Osteocyte (in vitro differentiated cells): ENCODE measurements at regions not wholly inside any gene's neighbourhood (a gene's known extent, or its start where the extent isn't known, plus 50 kb on each side); places are given as distances from the start of the nearest gene placed in this dataset.

Experiments used
- DNase-seq: peaks from one replicate; pipeline ENCODE4 v3.0.0; 2021; ENCODE audit warnings: mixed read lengths; ENCODE audit not compliant: unreplicated experiment; ENCODE audit errors: extremely low spot score
- H3K27ac Mint-ChIP-seq: one replicate; pipeline ENCODE4 v1.8.0; 2021; ENCODE audit warnings: mild to moderate bottlenecking, mixed read lengths; ENCODE audit not compliant: unreplicated experiment
- H3K27me3 Mint-ChIP-seq: one replicate; pipeline ENCODE4 v1.8.0; 2021; ENCODE audit warnings: mixed read lengths; ENCODE audit not compliant: unreplicated experiment
- H3K36me3 Mint-ChIP-seq: one replicate; pipeline ENCODE4 v1.8.0; 2021; ENCODE audit warnings: mixed read lengths; ENCODE audit not compliant: unreplicated experiment
- H3K4me1 Mint-ChIP-seq: one replicate; pipeline ENCODE4 v1.8.0; 2021; ENCODE audit warnings: mixed read lengths; ENCODE audit not compliant: unreplicated experiment
- H3K4me3 Mint-ChIP-seq: one replicate; pipeline ENCODE4 v1.8.0; 2021; ENCODE audit warnings: mild to moderate bottlenecking, moderate library complexity, mixed read lengths; ENCODE audit not compliant: unreplicated experiment
- H3K9me3 Mint-ChIP-seq: one replicate; pipeline ENCODE4 v1.8.0; 2021; ENCODE audit warnings: mixed read lengths; ENCODE audit not compliant: unreplicated experiment
- CTCF ChIP-seq: fragments of 200-600 bp; sonication (generic); IDR thresholded peaks from 2 replicates; pipeline ENCODE4 v1.5.0; 2021; ENCODE audit warnings: antibody characterized with exemption, mild to moderate bottlenecking, moderate library complexity

- Mint-ChIP-seq H3K36me3 (no peaks in the 10 kb centered on the region), H3K9me3 (no peaks in the 10 kb centered on the region), H3K27ac (no peak overlapping the region), H3K27me3 (peaks cover 5% of the 10 kb centered on the region), H3K4me1 (no peaks in the 10 kb centered on the region), H3K4me3 (no peak overlapping the region)
- TF ChIP-seq CTCF: no peak
- no peak for DNase-seq
These were observed 287.0 kb downstream of the PCNX1 start for GRCh38 chr14:71194251-71194650.

GRCh38 chr14:71196921-71197320 lies 289.7 kb downstream of the PCNX1 start:
- Mint-ChIP-seq H3K4me3 (no peak overlapping the region), H3K36me3 (no peaks in the 10 kb centered on the region), H3K27ac (no peak overlapping the region), H3K27me3 (peaks cover 2% of the 10 kb centered on the region), H3K4me1 (no peaks in the 10 kb centered on the region), H3K9me3 (no peaks in the 10 kb centered on the region)
- no peak for DNase-seq
- TF ChIP-seq CTCF: no peak

GRCh38 chr14:71198687-71199086 lies 291.4 kb downstream of the PCNX1 start:
- peaks cover 5% of the 10 kb centered on the region for H3K27me3 Mint-ChIP-seq
- H3K27ac Mint-ChIP-seq: no peak overlapping the region
- no peaks in the 10 kb centered on the region for H3K9me3 Mint-ChIP-seq
- no peak for DNase-seq
- H3K4me1 Mint-ChIP-seq: no peaks in the 10 kb centered on the region
- no peak overlapping the region for H3K4me3 Mint-ChIP-seq
- no peaks in the 10 kb centered on the region for H3K36me3 Mint-ChIP-seq
- no peak for TF ChIP-seq CTCF

- no peak overlapping the region for H3K4me3 Mint-ChIP-seq
- no peaks in the 10 kb centered on the region for H3K36me3 Mint-ChIP-seq
- no peaks in the 10 kb centered on the region for H3K4me1 Mint-ChIP-seq
- no peak for DNase-seq
- H3K9me3 Mint-ChIP-seq: no peaks in the 10 kb centered on the region
- H3K27me3 Mint-ChIP-seq: peaks cover 12% of the 10 kb centered on the region
- no peak for TF ChIP-seq CTCF
- H3K27ac Mint-ChIP-seq: no peak overlapping the region
These were observed 294.6 kb downstream of the PCNX1 start for GRCh38 chr14:71201840-71202239.

- Mint-ChIP-seq H3K27ac (no peak overlapping the region), H3K9me3 (no peaks in the 10 kb centered on the region), H3K4me3 (no peak overlapping the region), H3K4me1 (no peaks in the 10 kb centered on the region), H3K36me3 (no peaks in the 10 kb centered on the region), H3K27me3 (peaks cover 12% of the 10 kb centered on the region)
- no peak for TF ChIP-seq CTCF
- DNase-seq: no peak
These were observed 295.6 kb downstream of the PCNX1 start for GRCh38 chr14:71202881-71203280.
